KMS-11 (cell line): ENCODE measurements at regions not wholly inside any gene's neighbourhood (a gene's known extent, or its start where the extent isn't known, plus 50 kb on each side); places are given as distances from the start of the nearest gene placed in this dataset.

Experiments
- H2AFZ ChIP-seq: fragments of 200-600 bp; sonication (generic); 2 replicates; pipeline ENCODE4 v1.6.1; 2016; ENCODE audit warnings: antibody characterized with exemption, mixed run types, low read depth
- H3K27ac ChIP-seq: fragments of 200-600 bp; sonication (generic); 2 replicates; pipeline ENCODE4 v1.6.1; 2016; ENCODE audit warnings: mild to moderate bottlenecking, mixed run types
- H3K27me3 ChIP-seq: fragments of 200-600 bp; sonication (generic); 2 replicates; pipeline ENCODE4 v1.6.1; 2017; ENCODE audit warnings: mild to moderate bottlenecking, low read depth, mixed run types, moderate library complexity; ENCODE audit not compliant: insufficient read depth
- H3K36me3 ChIP-seq: fragments of 200-600 bp; sonication (generic); 2 replicates; pipeline ENCODE4 v1.6.1; 2017; ENCODE audit warnings: mild to moderate bottlenecking, mixed run types; ENCODE audit not compliant: insufficient read depth
- H3K4me1 ChIP-seq: fragments of 200-600 bp; sonication (generic); 2 replicates; pipeline ENCODE4 v1.6.1; 2016; ENCODE audit warnings: mild to moderate bottlenecking, low read depth, mixed run types; ENCODE audit not compliant: poor library complexity, severe bottlenecking
- H3K4me2 ChIP-seq: fragments of 200-600 bp; sonication (generic); 2 replicates; pipeline ENCODE4 v1.7.0; 2016; ENCODE audit warnings: mild to moderate bottlenecking, mixed run types
- H3K4me3 ChIP-seq: fragments of 200-600 bp; sonication (generic); IDR thresholded peaks from 2 replicates; pipeline ENCODE4 v1.6.1; 2017; ENCODE audit warnings: low read depth, low read length, mixed read lengths; ENCODE audit not compliant: insufficient read depth
- H3K79me2 ChIP-seq: fragments of 200-600 bp; sonication (generic); 2 replicates; pipeline ENCODE4 v1.6.1; 2016; ENCODE audit warnings: low read depth, mixed run types; ENCODE audit not compliant: insufficient read depth
- H3K9ac ChIP-seq: fragments of 200-600 bp; sonication (generic); 2 replicates; pipeline ENCODE4 v1.6.1; 2016; ENCODE audit warnings: mild to moderate bottlenecking, mixed run types
- H4K20me1 ChIP-seq: fragments of 200-600 bp; sonication (generic); 2 replicates; pipeline ENCODE4 v1.6.1; 2016; ENCODE audit warnings: mild to moderate bottlenecking, mixed run types; ENCODE audit not compliant: insufficient read depth
- CTCF ChIP-seq: fragments of 200-600 bp; sonication (generic); conservative IDR thresholded peaks from 2 replicates; pipeline ENCODE4 v1.6.1; 2017; ENCODE audit warnings: low read depth, mild to moderate bottlenecking, antibody characterized with exemption, low read length, moderate library complexity, mixed read lengths

GRCh38 chr16:80082906-80083305 lies 457.9 kb upstream of the DYNLRB2 start:
- Histone ChIP-seq H3K36me3 (no peaks in the 10 kb centered on the region), H3K9ac (no peak overlapping the region), H3K27ac (no peak overlapping the region), H3K4me1 (peaks cover 13% of the 10 kb centered on the region), H3K4me3 (no peak overlapping the region), H3K4me2 (no peak overlapping the region), H2AFZ (no peak overlapping the region), H3K79me2 (no peaks in the 10 kb centered on the region), H3K27me3 (no peaks in the 10 kb centered on the region), H4K20me1 (no peaks in the 10 kb centered on the region)
- TF ChIP-seq CTCF, result no peak

- H3K27me3 ChIP-seq, result no peaks in the 10 kb centered on the region
- H3K9ac ChIP-seq, result no peak overlapping the region
- no peak overlapping the region for H3K4me3 ChIP-seq
- H3K27ac ChIP-seq, result no peak overlapping the region
- H2AFZ ChIP-seq, result no peak overlapping the region
- H3K4me1 ChIP-seq, result peaks cover 13% of the 10 kb centered on the region
- H3K79me2 ChIP-seq, result no peaks in the 10 kb centered on the region
- H3K36me3 ChIP-seq, result no peaks in the 10 kb centered on the region
- TF ChIP-seq CTCF, result no peak
- no peaks in the 10 kb centered on the region for H4K20me1 ChIP-seq
- H3K4me2 ChIP-seq, result no peak overlapping the region
These were observed 458.9 kb upstream of the DYNLRB2 start for GRCh38 chr16:80081846-80082245.

- H3K27ac ChIP-seq, result no peak overlapping the region
- H3K27me3 ChIP-seq, result no peaks in the 10 kb centered on the region
- H4K20me1 ChIP-seq, result no peaks in the 10 kb centered on the region
- no peak overlapping the region for H3K4me3 ChIP-seq
- no peak for TF ChIP-seq CTCF
- H3K79me2 ChIP-seq, result no peaks in the 10 kb centered on the region
- no peak overlapping the region for H3K9ac ChIP-seq
- no peaks in the 10 kb centered on the region for H3K36me3 ChIP-seq
- H3K4me1 ChIP-seq, result peaks cover 12% of the 10 kb centered on the region
- no peak overlapping the region for H3K4me2 ChIP-seq
- H2AFZ ChIP-seq, result no peak overlapping the region
These were observed 460.4 kb upstream of the DYNLRB2 start for GRCh38 chr16:80080287-80080851.

GRCh38 chr16:80079072-80079471 lies 461.7 kb upstream of the DYNLRB2 start:
- H3K4me3 ChIP-seq, result no peak overlapping the region
- no peaks in the 10 kb centered on the region for H4K20me1 ChIP-seq
- no peak overlapping the region for H2AFZ ChIP-seq
- no peaks in the 10 kb centered on the region for H3K4me1 ChIP-seq
- H3K27ac ChIP-seq, result no peak overlapping the region
- H3K4me2 ChIP-seq, result no peak overlapping the region
- no peaks in the 10 kb centered on the region for H3K36me3 ChIP-seq
- no peaks in the 10 kb centered on the region for H3K27me3 ChIP-seq
- no peak for TF ChIP-seq CTCF
- no peak overlapping the region for H3K9ac ChIP-seq
- no peaks in the 10 kb centered on the region for H3K79me2 ChIP-seq
